ENCODE measurements at regions not wholly inside any gene's neighbourhood (a gene's known extent, or its start where the extent isn't known, plus 50 kb on each side); places are given as distances from the start of the nearest gene placed in this dataset.

GRCh38 chr2:75356865-75357264, 157.5 kb upstream of the TACR1 start:
- Histone ChIP-seq H3K4me2 (ENCODE audit: extremely low read depth, insufficient read depth, low read length) (no peak overlapping the region), H3K9ac (ENCODE audit: insufficient read depth, low read length) (no peak overlapping the region), H3K27ac (ENCODE audit: insufficient read depth, low read length) (no peak overlapping the region), H3K4me1 (ENCODE audit: control insufficient read depth, extremely low read depth, insufficient read depth, low read length) (no peaks in the 10 kb centered on the region), H4K20me1 (ENCODE audit: control insufficient read depth, extremely low read depth, insufficient read depth, low read length) (no peaks in the 10 kb centered on the region), H3K36me3 (ENCODE audit: control insufficient read depth, insufficient read depth, low read length) (no peaks in the 10 kb centered on the region), H3K27me3 (ENCODE audit: control insufficient read depth, insufficient read depth, low read length) (peaks cover 3% of the 10 kb centered on the region), H3K9me3 (ENCODE audit: control insufficient read depth, insufficient read depth, low read depth, low read length) (no peaks in the 10 kb centered on the region), H3K4me3 (replicated peaks in 1 of 4; ENCODE audit: control extremely low read depth in 1 of 4, insufficient read depth in 1 of 4, low read depth in 3 of 4, low read length in 4 of 4) (no peak overlapping the region), H2AFZ (ENCODE audit: low read length) (no peak overlapping the region), H3K79me2 (ENCODE audit: control insufficient read depth, insufficient read depth, low read length) (no peaks in the 10 kb centered on the region)
- no peak for TF ChIP-seq EZH2 (IDR thresholded peaks at IDR 0.05; ENCODE audit: low read length, missing control alignments)
- no peak for TF ChIP-seq CTCF (conservative IDR thresholded peaks at IDR 0.05 in 1 of 2, IDR thresholded peaks at IDR 0.05 in 1 of 2; ENCODE audit: low read depth in 1 of 2, low read length in 2 of 2)
- DNase-seq (ENCODE audit: low read depth in 2 of 2), result no peak

DNA sequence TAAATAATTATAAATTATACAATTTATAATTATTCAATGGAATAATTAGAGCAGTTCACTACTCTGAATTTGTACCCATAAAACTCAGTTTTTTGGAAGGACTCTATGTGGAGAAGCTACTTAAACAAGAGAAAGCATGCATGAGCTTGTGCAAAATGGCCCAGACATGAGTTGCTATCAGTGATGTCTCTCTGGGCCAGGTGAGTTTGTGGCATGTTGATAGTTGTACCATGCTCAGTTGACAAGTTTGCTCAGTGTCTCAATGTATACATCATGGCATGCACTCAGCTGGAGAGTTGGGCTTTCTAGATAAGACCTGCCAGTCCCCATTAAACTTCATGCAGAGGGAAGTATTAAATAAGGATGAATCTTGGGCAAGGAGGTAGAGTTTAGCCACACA, 153.8 kb upstream of the TACR1 start:
- H3K79me2 ChIP-seq (ENCODE audit: control insufficient read depth, insufficient read depth, low read length), result no peaks in the 10 kb centered on the region
- H3K9ac ChIP-seq (ENCODE audit: insufficient read depth, low read length), result no peak overlapping the region
- no peaks in the 10 kb centered on the region for H3K4me1 ChIP-seq (ENCODE audit: control insufficient read depth, extremely low read depth, insufficient read depth, low read length)
- H3K27me3 ChIP-seq (ENCODE audit: control insufficient read depth, insufficient read depth, low read length), result peaks cover 3% of the 10 kb centered on the region
- no peaks in the 10 kb centered on the region for H3K36me3 ChIP-seq (ENCODE audit: control insufficient read depth, insufficient read depth, low read length)
- no peaks in the 10 kb centered on the region for H3K9me3 ChIP-seq (ENCODE audit: control insufficient read depth, insufficient read depth, low read depth, low read length)
- no peak overlapping the region for H3K27ac ChIP-seq (ENCODE audit: insufficient read depth, low read length)
- H3K4me3 ChIP-seq (replicated peaks in 1 of 4; ENCODE audit: control extremely low read depth in 1 of 4, insufficient read depth in 1 of 4, low read depth in 3 of 4, low read length in 4 of 4), result no peak overlapping the region
- H2AFZ ChIP-seq (ENCODE audit: low read length), result no peak overlapping the region
- H4K20me1 ChIP-seq (ENCODE audit: control insufficient read depth, extremely low read depth, insufficient read depth, low read length), result no peaks in the 10 kb centered on the region
- no peak overlapping the region for H3K4me2 ChIP-seq (ENCODE audit: extremely low read depth, insufficient read depth, low read length)
- DNase-seq (ENCODE audit: low read depth in 2 of 2), result no peak
- no peak for TF ChIP-seq CTCF (conservative IDR thresholded peaks at IDR 0.05 in 1 of 2, IDR thresholded peaks at IDR 0.05 in 1 of 2; ENCODE audit: low read depth in 1 of 2, low read length in 2 of 2)
- TF ChIP-seq EZH2 (IDR thresholded peaks at IDR 0.05; ENCODE audit: low read length, missing control alignments), result no peak

DNA sequence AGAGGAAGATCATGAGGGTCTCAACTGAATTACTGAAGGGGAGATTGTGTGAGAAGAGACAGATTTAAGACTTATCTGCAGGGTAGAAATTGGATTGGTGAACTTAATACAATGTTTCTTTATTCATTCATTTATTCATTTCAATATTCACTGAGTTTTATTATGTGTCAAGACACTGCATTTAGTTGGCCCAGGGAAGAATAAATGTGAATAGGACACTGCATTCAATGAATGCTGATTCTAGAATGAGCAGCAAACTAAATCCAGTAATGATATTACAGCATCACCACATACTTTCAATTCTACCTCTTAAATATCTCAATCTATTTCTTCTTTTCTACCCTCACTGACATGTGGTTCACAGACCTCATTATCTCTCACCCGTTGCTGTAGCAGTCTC, 149.0 kb upstream of the TACR1 start:
- H2AFZ ChIP-seq (ENCODE audit: low read length), result no peak overlapping the region
- H3K4me2 ChIP-seq (ENCODE audit: extremely low read depth, insufficient read depth, low read length), result no peak overlapping the region
- DNase-seq (ENCODE audit: low read depth in 2 of 2), result no peak
- H3K27ac ChIP-seq (ENCODE audit: insufficient read depth, low read length), result no peak overlapping the region
- H3K4me3 ChIP-seq (replicated peaks in 1 of 4; ENCODE audit: control extremely low read depth in 1 of 4, insufficient read depth in 1 of 4, low read depth in 3 of 4, low read length in 4 of 4), result no peak overlapping the region
- no peaks in the 10 kb centered on the region for H3K36me3 ChIP-seq (ENCODE audit: control insufficient read depth, insufficient read depth, low read length)
- no peaks in the 10 kb centered on the region for H4K20me1 ChIP-seq (ENCODE audit: control insufficient read depth, extremely low read depth, insufficient read depth, low read length)
- no peak overlapping the region for H3K9ac ChIP-seq (ENCODE audit: insufficient read depth, low read length)
- H3K4me1 ChIP-seq (ENCODE audit: control insufficient read depth, extremely low read depth, insufficient read depth, low read length), result no peaks in the 10 kb centered on the region
- H3K27me3 ChIP-seq (ENCODE audit: control insufficient read depth, insufficient read depth, low read length), result no peaks in the 10 kb centered on the region
- H3K9me3 ChIP-seq (ENCODE audit: control insufficient read depth, insufficient read depth, low read depth, low read length), result no peaks in the 10 kb centered on the region
- TF ChIP-seq CTCF (conservative IDR thresholded peaks at IDR 0.05 in 1 of 2, IDR thresholded peaks at IDR 0.05 in 1 of 2; ENCODE audit: low read depth in 1 of 2, low read length in 2 of 2), result no peak
- TF ChIP-seq EZH2 (IDR thresholded peaks at IDR 0.05; ENCODE audit: low read length, missing control alignments), result no peak
- no peaks in the 10 kb centered on the region for H3K79me2 ChIP-seq (ENCODE audit: control insufficient read depth, insufficient read depth, low read length)

Data from fibroblast of lung (primary cell).